ENCODE measurements at regions not wholly inside any gene's neighbourhood (a gene's known extent, or its start where the extent isn't known, plus 50 kb on each side); places are given as distances from the start of the nearest gene placed in this dataset.

DNA sequence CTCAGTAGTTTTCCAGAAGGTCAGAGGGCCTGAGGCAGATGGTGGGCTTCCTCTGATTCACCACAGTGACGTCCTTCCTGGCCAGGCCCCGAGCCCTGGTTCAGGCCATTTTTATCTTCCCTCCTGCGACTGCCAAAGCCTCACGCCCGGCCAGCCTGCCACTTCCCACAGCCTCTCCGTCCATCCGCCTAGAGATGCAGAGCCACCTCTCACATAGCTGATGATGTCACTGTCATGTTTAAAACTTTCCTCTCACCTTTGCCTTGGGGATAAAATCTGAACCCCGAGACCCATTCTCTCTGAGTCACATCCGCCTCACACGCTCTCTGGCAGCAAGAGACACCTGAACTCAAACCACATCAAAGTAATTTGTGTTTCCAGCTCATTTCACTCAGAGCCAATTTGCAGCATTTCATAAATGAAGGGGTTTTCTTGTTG lies 175.3 kb downstream of the QDPR start:
- SMC1A ChIA-PET (ENCODE audit: uncharacterized antibody, unreplicated experiment), result interaction anchor here (0.8 to 4.0 kb wide), 7 partner anchors 8 to 111 kb away, joined by 3 to 18 read pairs (median 3); no protein-coding TSS in a partner anchor
- H3K4me1 ChIP-seq (ENCODE audit: control insufficient read depth, insufficient read depth, low read length), result peaks cover 8% of the 10 kb centered on the region
- H3K79me2 ChIP-seq (ENCODE audit: control insufficient read depth, insufficient read depth, low read length), result no peaks in the 10 kb centered on the region
- no TSS peak for BruUV-seq (replicated peaks)
- in situ Hi-C loops (cut with MboI) (no loop called here), intact Hi-C loops (cut with micrococcal nuclease; ENCODE audit: unreplicated experiment) (loop anchor here (5.0 kb wide), 1 partner anchor 241 kb away; the partner anchor contains the start of gene LAP3)
- WGBS (ENCODE audit: insufficient coverage, insufficient replicate concordance, low lambda C conversion rate, missing lambda C conversion rate), result 0% methylated on average over 10 of the region's 10 CpGs
- H3K9ac ChIP-seq (ENCODE audit: control insufficient read depth, insufficient read depth, low read length), result no peak overlapping the region
- DNase-seq (ENCODE audit: low read depth, low spot score), result peak; percentile 93
- H4K20me1 ChIP-seq (ENCODE audit: control insufficient read depth, insufficient read depth), result no peaks in the 10 kb centered on the region
- H3K4me2 ChIP-seq (ENCODE audit: control insufficient read depth, insufficient read depth), result peak overlapping the region; percentile 64
- RAD21 ChIA-PET (ENCODE audit: unreplicated experiment), result interaction anchor here (0.7 to 2.6 kb wide), 4 partner anchors 10 to 136 kb away, joined by 3 to 14 read pairs (median 5); no protein-coding TSS in a partner anchor
- CTCF ChIA-PET, result interaction anchor here (0.6 to 4.0 kb wide), 9 partner anchors 8 to 1644 kb away, joined by 3 to 27 read pairs (median 8); no protein-coding TSS in a partner anchor
- H3K9me3 ChIP-seq (replicated peaks; ENCODE audit: control insufficient read depth, insufficient read depth, low read length), result no peaks in the 10 kb centered on the region
- FAIRE-seq, result peak; percentile 61
- POLR2A ChIA-PET, result interaction anchor here (0.7 to 1.3 kb wide), 3 partner anchors 10 to 721 kb away, joined by 3 to 4 read pairs (median 3); no protein-coding TSS in a partner anchor
- peak overlapping the region; percentile 24 for H2AFZ ChIP-seq (ENCODE audit: control insufficient read depth, low read depth, low read length)
- H3K27ac ChIP-seq (ENCODE audit: control insufficient read depth, insufficient read depth), result no peak overlapping the region
- H3K4me3 ChIP-seq, result no peak overlapping the region
- peak; percentile 93 for ATAC-seq
- no peaks in the 10 kb centered on the region for H3K27me3 ChIP-seq (replicated peaks in 1 of 2; ENCODE audit: control insufficient read depth in 2 of 2, insufficient read depth in 2 of 2, low read length in 1 of 2)
- H3K36me3 ChIP-seq (ENCODE audit: control insufficient read depth in 2 of 2, insufficient read depth in 2 of 2, low read length in 1 of 2), result no peaks in the 10 kb centered on the region
- TF ChIP-seq, protein P1, sequence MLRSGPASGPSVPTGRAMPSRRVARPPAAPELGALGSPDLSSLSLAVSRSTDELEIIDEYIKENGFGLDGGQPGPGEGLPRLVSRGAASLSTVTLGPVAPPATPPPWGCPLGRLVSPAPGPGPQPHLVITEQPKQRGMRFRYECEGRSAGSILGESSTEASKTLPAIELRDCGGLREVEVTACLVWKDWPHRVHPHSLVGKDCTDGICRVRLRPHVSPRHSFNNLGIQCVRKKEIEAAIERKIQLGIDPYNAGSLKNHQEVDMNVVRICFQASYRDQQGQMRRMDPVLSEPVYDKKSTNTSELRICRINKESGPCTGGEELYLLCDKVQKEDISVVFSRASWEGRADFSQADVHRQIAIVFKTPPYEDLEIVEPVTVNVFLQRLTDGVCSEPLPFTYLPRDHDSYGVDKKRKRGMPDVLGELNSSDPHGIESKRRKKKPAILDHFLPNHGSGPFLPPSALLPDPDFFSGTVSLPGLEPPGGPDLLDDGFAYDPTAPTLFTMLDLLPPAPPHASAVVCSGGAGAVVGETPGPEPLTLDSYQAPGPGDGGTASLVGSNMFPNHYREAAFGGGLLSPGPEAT (IDR thresholded peaks at IDR 0.05; ENCODE audit: low read depth), result peak; percentile 97
- TF ChIP-seq NRF1 (conservative IDR thresholded peaks at IDR 0.05; ENCODE audit: low read depth, low read length) (no peak), BMI1 (IDR thresholded peaks at IDR 0.05; ENCODE audit: borderline replicate concordance) (peak; percentile 86), RUNX3 (IDR thresholded peaks at IDR 0.05; ENCODE audit: low read length) (peak; percentile 92), JUND (IDR thresholded peaks at IDR 0.05; ENCODE audit: low read depth, low read length) (peak; percentile 82), MEF2B (IDR thresholded peaks at IDR 0.05; ENCODE audit: partially characterized antibody, poor library complexity, severe bottlenecking) (peak; percentile 88), YY1 (IDR thresholded peaks at IDR 0.05; ENCODE audit: low read depth, low read length) (no peak), TCF3 (IDR thresholded peaks at IDR 0.05; ENCODE audit: borderline replicate concordance, insufficient read depth, low read depth, low read length) (0 out of 2 replicates have a peak, but pooled peaks have one; percentile 33), RELA (IDR thresholded peaks at IDR 0.05; ENCODE audit: borderline replicate concordance, partially characterized antibody) (peak; percentile 75), SUZ12 (IDR thresholded peaks at IDR 0.05; ENCODE audit: unreplicated experiment) (no peak), RB1 (IDR thresholded peaks at IDR 0.05; ENCODE audit: borderline replicate concordance) (no peak), ZNF622 (IDR thresholded peaks at IDR 0.05) (no peak), STAT1 (conservative IDR thresholded peaks at IDR 0.05) (no peak), POLR2AphosphoS5 (IDR thresholded peaks at IDR 0.05; ENCODE audit: low read length) (no peak), BRCA1 (IDR thresholded peaks at IDR 0.05; ENCODE audit: low read depth, low read length) (no peak), RCOR1 (conservative IDR thresholded peaks at IDR 0.05; ENCODE audit: low read depth, low read length) (peak; percentile 94; the same call in 1 of the 2 replicates), RAD21 (IDR thresholded peaks at IDR 0.05; ENCODE audit: insufficient read depth, low read depth, low read length) (no peak), NFIC (IDR thresholded peaks at IDR 0.05; ENCODE audit: low read depth, low read length) (peak; percentile 29; the same call in 1 of the 2 replicates), EP300 (IDR thresholded peaks at IDR 0.05; ENCODE audit: borderline replicate concordance in 1 of 2, control insufficient read depth in 1 of 2, low read depth in 2 of 2, low read length in 2 of 2) (peak; percentile 84 to 92)
- TF ChIP-seq, protein P2, sequence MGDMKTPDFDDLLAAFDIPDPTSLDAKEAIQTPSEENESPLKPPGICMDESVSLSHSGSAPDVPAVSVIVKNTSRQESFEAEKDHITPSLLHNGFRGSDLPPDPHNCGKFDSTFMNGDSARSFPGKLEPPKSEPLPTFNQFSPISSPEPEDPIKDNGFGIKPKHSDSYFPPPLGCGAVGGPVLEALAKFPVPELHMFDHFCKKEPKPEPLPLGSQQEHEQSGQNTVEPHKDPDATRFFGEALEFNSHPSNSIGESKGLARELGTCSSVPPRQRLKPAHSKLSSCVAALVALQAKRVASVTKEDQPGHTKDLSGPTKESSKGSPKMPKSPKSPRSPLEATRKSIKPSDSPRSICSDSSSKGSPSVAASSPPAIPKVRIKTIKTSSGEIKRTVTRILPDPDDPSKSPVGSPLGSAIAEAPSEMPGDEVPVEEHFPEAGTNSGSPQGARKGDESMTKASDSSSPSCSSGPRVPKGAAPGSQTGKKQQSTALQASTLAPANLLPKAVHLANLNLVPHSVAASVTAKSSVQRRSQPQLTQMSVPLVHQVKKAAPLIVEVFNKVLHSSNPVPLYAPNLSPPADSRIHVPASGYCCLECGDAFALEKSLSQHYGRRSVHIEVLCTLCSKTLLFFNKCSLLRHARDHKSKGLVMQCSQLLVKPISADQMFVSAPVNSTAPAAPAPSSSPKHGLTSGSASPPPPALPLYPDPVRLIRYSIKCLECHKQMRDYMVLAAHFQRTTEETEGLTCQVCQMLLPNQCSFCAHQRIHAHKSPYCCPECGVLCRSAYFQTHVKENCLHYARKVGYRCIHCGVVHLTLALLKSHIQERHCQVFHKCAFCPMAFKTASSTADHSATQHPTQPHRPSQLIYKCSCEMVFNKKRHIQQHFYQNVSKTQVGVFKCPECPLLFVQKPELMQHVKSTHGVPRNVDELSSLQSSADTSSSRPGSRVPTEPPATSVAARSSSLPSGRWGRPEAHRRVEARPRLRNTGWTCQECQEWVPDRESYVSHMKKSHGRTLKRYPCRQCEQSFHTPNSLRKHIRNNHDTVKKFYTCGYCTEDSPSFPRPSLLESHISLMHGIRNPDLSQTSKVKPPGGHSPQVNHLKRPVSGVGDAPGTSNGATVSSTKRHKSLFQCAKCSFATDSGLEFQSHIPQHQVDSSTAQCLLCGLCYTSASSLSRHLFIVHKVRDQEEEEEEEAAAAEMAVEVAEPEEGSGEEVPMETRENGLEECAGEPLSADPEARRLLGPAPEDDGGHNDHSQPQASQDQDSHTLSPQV (IDR thresholded peaks at IDR 0.05), result no peak
